Fibroblast of peridontal ligament (primary cell): ENCODE measurements at regions not wholly inside any gene's neighbourhood (a gene's known extent, or its start where the extent isn't known, plus 50 kb on each side); places are given as distances from the start of the nearest gene placed in this dataset.
"Not testable (repeated sequence)": the region's sequence is repeated elsewhere in the genome, so short reads cannot be mapped to it uniquely, and the experiment has no call there.

Source experiments
- DNase-seq: peaks from one replicate; pipeline ENCODE4 v3.0.0-alpha.2; 2010; ENCODE audit errors: extremely low read depth

DNA sequence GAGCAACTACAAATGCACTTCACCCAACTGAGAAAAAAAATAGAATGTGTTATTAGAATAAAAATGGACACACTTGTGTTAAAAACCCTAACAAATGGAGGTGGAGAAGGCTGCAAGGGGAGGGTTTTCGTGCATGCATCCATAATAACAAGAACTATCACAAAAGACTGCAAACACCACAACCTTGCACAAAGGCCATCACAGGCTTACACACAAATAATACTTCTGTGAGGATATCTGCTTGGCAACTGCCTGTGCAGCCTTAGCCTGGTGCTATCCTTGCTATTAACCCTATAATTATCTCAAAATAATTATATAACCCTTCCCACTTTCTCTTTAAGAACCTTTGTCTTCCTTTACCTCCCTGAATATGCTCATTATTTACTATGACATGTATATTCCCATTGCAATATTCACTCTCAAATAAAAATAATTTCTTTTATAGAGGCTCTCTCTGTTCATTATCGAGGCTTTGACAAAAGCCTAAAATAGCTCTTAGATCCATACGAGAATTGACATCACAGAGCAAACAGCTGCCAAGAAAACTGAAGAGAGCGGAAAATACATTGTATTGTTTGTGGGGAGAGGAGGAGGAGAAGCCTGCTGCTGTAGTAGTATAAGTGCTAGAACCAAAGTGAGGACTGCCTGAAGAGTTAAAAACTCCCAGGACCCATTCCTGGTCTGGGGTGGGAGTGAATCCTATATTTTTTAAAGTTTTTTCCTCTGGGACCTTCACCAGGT is 1768.7 kb downstream of the BRINP3 start:
- DNase-seq, result no peak

GRCh38 chr1:188715566-188715965 is 1762.1 kb downstream of the BRINP3 start:
- no peak for DNase-seq

DNA sequence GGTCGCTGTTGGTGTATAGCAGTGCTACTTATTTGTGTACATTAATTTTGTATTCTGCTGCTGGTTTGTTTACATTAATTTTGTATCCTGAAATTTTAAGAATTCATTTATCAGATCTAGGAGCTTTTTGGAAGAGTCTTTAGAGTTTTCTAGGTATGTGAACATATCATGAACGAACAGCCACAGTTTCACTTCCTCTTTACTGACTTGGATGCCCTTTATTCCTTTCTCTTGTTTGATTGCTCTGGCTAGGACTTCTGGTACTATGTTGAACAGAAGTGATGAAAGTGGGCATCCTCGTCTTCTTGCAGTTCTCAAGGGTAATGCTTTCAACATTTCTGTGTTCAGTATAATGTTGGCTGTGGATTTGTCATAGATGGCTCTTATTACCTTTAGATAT is 1757.9 kb downstream of the BRINP3 start:
- no peak for DNase-seq

- no peak for DNase-seq
Measured at GRCh38 chr1:188723332-188724020, 1754.2 kb downstream of the BRINP3 start.

DNA sequence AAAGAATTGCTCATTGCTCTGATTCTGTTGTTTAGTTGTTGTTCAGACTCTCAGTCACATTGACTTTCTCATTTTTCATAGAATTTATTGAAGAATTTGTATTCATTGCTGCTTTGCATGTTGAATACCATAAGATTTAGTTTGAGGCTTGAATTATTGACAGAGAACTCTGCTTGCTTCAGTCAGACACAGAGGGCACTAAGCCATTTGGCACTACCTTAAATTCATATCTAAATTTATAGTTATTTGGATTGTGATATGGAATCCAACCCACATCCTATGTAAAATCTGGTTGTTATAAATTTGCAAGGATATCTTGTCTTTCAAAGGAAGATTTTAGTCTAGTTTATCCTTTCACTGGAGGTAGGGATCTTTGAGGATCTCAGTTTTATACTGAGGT is 1748.6 kb downstream of the BRINP3 start:
- DNase-seq, result no peak

DNA sequence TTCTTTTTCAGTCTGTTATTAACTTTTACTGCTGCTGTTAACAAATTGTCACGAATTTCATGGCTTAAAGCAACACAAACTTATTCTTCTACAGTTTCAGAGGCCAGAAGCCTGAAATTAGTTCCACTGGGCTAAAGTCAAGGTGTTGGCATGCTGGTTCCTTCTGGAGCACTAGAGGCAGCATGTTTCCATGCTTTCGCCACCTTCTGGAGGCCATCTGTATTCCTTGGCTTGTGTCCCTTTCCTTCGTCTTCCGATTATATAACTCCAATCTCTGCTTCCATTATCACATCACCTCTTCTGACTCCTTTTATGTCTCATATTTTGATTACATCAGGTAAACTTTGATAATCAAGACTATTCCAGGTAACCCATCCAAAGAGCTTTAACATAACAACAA is 1742.1 kb downstream of the BRINP3 start:
- no peak for DNase-seq

GRCh38 chr1:188749275-188749674 is 1728.4 kb downstream of the BRINP3 start:
- not testable (repeated sequence) for DNase-seq

- not testable (repeated sequence) for DNase-seq
Measured at GRCh38 chr1:188752027-188752426, 1725.6 kb downstream of the BRINP3 start.

- not testable (repeated sequence) for DNase-seq
Measured at GRCh38 chr1:188757747-188758146, 1719.9 kb downstream of the BRINP3 start.

- no peak for DNase-seq
Measured at GRCh38 chr1:188761226-188761625, 1716.4 kb downstream of the BRINP3 start.

DNA sequence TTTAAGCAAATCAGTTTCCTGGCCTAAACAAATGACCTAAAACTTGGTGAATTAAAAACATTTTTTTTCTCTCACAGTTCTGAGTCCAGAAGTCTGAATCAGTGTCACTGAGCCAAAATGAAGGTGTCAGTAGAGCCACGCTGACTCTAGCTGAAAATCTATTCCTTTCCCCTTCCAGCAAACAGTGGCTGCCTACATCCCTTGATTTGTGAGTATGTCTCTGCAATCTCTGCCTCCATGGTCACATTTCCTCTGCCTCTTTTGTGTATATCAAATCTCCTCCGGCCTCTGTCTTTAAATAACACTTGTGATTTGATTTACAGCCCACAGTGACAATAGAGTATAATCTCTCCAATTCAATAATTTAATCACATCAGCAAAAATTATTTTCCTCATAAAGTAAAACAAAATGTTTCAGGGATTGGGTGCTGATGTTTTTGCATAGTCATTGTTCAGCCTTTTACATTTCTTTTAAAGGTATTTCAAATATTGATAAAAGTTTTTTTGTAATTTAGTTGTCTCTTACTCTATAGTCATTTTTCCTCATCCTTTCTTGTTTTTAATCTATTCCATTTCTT is 1715.4 kb downstream of the BRINP3 start:
- DNase-seq, result no peak

DNA sequence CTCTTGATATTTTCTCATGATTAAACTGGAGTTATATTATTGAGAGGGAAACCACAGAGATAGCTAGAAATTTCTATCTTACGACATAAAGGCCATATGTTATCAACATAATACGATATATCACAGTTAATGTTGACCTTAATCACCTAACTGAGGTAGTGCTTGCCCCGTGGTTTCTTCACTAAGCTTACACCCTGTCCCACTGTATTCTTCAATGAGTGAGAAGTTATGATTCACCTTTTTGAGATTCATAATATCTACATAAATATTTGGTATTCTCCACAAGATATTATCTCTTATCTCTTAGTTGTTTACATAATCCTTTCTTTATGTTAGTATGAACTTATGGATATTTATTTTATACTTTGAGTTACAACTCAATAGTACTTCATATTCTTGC is 1714.1 kb downstream of the BRINP3 start:
- DNase-seq, result no peak

DNA sequence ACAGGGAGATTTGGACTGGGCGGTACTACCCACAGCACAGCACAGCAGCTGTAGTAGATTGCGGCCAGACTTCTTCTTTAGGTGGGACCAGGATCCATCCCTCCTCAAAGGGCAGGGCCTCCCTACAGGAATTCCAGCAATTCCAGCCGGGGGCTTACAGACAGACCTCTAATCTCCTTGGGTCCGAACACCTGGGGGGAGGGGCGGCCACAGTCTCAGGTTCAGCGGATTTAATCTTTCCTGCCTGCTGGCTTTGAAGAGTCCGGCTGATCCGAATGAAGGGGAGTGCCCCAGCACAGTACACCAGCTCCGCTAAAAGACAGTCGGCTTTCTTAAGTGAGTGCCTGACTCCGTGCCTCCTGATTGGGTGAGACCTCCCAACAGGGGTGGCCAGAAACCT is 1708.5 kb downstream of the BRINP3 start:
- no peak for DNase-seq

DNA sequence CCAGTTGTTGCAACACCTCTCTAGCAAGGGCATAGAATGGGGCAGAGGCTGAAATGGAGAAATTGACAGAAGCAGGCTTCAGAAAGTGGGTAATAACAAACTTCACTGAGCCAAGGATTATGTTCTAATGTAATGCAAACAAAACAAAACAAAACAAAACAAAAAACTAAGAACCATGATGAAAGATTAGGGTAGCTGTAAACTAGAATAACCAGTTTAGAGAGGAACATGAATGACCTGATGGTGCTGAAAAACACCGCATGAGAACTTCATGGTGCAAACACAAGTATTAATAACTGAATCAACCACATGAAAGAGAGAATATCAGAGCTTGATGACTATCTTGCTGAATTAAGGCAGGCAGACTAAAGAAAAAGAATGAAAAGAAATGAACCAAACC is 1707.7 kb downstream of the BRINP3 start:
- DNase-seq, result no peak

- DNase-seq, result peak; percentile 18
Measured at GRCh38 chr1:188778578-188778977, 1699.1 kb downstream of the BRINP3 start.

- DNase-seq, result peak; percentile 50
Measured at GRCh38 chr1:188782220-188782841, 1695.3 kb downstream of the BRINP3 start.

- DNase-seq, result no peak
Measured at GRCh38 chr1:188794969-188795368, 1682.7 kb downstream of the BRINP3 start.

GRCh38 chr1:188812153-188812552 is 1665.5 kb downstream of the BRINP3 start:
- not testable (repeated sequence) for DNase-seq

DNA sequence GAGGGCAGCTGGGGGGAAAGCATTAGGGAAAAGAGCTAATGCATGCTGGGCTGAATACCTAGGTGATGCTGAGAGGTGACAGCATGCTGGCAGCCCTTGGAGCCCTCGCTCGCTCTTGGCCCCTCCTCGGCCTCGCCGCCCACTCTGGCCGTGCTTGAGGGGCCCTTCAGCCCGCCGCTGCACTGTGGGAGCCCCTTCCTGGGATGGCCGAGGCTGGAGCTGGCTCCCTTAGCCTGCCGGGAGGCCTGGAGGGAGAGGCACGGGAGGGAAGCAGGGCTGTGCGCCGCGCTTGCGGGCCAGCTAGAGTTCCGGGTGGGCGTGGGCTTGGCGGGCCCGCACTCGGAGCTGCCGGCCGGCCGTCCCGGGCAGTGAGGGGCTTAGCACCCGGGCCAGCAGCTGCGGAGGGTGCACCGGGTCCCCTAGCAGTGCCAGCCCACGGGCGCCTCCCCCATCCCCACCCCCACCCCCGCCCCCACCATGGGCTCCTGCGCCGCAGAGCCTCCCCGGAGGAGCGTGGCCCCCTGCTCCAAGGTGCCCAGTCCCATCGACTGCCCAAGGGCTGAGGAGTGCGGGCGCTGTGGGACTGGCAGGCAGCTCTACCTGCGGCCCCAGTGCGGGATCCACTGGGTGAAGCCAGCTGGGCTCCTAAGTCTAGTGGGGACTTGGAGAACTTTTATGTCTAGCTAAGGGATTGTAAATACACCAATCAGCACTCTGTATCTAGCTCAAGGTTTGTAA is 1664.7 kb downstream of the BRINP3 start:
- not testable (repeated sequence) for DNase-seq

DNA sequence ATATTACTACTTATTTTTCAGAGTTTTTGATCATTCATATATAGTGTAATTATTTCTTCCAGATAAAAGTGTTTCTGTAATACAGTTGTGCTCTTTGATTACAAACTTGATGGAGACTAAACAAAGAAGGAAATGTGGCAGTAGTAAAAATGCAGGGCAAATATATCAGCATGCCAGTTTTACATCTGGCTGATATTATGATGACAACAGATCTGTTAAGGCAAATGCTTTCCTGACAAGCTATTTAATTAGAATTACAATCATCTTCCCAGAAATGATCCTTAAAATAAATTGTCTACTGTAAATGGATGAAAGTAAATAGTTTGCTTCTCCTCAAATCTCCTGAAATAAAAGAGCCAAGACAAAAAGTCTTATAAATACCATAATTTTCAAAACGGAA is 1659.8 kb downstream of the BRINP3 start:
- no peak for DNase-seq

GRCh38 chr1:188822248-188822647 is 1655.4 kb downstream of the BRINP3 start:
- DNase-seq, result peak; percentile 30

DNA sequence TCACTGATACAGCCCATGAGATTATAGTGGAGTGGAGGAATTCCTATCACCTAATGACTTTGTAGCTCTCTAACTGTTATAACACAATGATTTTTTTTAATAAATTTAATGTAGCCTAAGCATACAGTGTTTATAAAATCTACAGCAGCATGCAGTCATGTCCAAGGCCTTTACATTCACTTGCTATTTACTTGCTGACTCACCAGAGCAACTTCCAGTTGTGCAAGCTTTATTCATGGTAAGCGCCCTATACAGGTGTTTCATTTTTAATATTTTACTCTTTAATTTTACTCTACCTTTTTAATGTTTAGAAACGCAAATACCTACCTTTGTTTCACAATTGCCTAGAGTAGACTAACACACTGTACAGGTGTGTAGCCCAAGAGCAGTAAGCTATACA is 1652.2 kb downstream of the BRINP3 start:
- no peak for DNase-seq
